T-helper 1 cell treated with Interleukin-12 subunit alpha and Interleukin-12 subunit beta and Interleukin-4 antibody, amounts not matched to agents 30 ng/mL and 1 ng/mL, for 36 hours (primary cell): ENCODE measurements at regions not wholly inside any gene's neighbourhood (a gene's known extent, or its start where the extent isn't known, plus 50 kb on each side); places are given as distances from the start of the nearest gene placed in this dataset.

Source experiments
- intact Hi-C: fragments of 100-400 bp; cut with micrococcal nuclease; formaldehyde crosslinking; loops from one replicate; pipeline ENCODE4 v1.15.1; 2024

DNA sequence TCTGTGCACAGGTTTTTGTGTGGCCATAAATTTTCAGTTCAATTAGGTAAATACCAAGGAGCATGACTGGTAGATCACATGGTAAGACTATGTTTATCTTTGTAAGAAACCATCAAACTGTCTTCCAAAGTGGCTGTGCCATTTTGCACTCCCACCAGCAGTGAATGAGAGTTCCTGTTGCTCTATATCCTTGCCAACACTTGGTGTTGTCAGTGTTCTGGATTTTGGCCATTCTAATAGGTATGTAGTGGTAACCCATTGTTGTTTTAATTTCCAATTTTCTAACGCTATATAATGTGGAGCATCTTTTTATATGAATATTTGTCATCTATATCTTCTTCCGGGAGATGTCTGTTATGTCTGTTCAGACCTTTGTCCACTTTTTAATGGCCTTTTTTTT lies 51.7 kb upstream of the MED4 start:
- intact Hi-C loops: no loop called here

DNA sequence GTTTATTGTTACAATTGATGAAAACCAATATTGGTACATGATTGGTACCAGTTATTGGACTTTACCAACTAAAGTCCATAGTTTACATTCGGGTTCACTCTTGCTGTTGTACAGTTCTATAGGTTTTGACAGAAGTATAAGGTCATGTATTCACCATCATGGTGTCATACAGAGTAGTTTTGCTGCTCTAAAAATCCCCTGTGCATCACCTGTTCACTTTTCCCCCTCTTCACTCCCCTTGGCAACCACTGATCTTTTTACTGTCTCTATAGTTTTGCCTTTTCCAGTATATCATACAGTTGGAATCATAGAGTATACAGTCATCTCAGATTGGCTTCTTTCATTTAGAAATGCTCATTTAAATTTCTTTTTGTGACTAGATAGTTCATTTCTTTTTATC lies 51.2 kb upstream of the MED4 start:
- intact Hi-C loops: no loop called here
